Ishikawa (cell line): ENCODE measurements at regions not wholly inside any gene's neighbourhood (a gene's known extent, or its start where the extent isn't known, plus 50 kb on each side); places are given as distances from the start of the nearest gene placed in this dataset.

Source experiments
- CEBPB ChIP-seq: IDR thresholded peaks from 2 replicates; pipeline ENCODE4 v1.6.1; 2012
- CREB1 ChIP-seq: IDR thresholded peaks from 2 replicates; pipeline ENCODE4 v1.6.1; 2012; ENCODE audit warnings: low read depth
- EGR1 ChIP-seq: IDR thresholded peaks from 2 replicates; pipeline ENCODE4 v1.6.1; 2012
- EP300 ChIP-seq: IDR thresholded peaks from 2 replicates; pipeline ENCODE4 v1.6.1; 2012; ENCODE audit warnings: borderline replicate concordance
- FOXM1 ChIP-seq: IDR thresholded peaks from 2 replicates; pipeline ENCODE4 v1.6.1; 2012; ENCODE audit warnings: low read depth, borderline replicate concordance
- NFIC ChIP-seq: IDR thresholded peaks from 2 replicates; pipeline ENCODE4 v1.6.1; 2012
- RAD21 ChIP-seq: IDR thresholded peaks from 2 replicates; pipeline ENCODE4 v1.6.1; 2012; ENCODE audit warnings: low read depth
- TAF1 ChIP-seq: IDR thresholded peaks from 2 replicates; pipeline ENCODE4 v1.6.1; 2012; ENCODE audit warnings: low read depth, mild to moderate bottlenecking
- TCF12 ChIP-seq: IDR thresholded peaks from 2 replicates; pipeline ENCODE4 v1.6.1; 2012; ENCODE audit warnings: low read depth
- TEAD4 ChIP-seq: IDR thresholded peaks from 2 replicates; pipeline ENCODE4 v1.6.1; 2012
- USF1 ChIP-seq: IDR thresholded peaks from 2 replicates; pipeline ENCODE4 v1.6.1; 2012
- YY1 ChIP-seq: IDR thresholded peaks from 2 replicates; pipeline ENCODE4 v1.6.1; 2012; ENCODE audit warnings: low read depth
- ZBTB7A ChIP-seq: IDR thresholded peaks from 2 replicates; pipeline ENCODE4 v1.6.1; 2012; ENCODE audit warnings: low read depth
- TF ChIP-seq, protein P1 (sequence below): IDR thresholded peaks from 2 replicates; pipeline ENCODE4 v1.6.1; 2012; ENCODE audit warnings: low read depth, mild to moderate bottlenecking
- TF ChIP-seq, protein P2 (sequence below): IDR thresholded peaks from 2 replicates; pipeline ENCODE4 v1.6.1; 2012

DNA sequence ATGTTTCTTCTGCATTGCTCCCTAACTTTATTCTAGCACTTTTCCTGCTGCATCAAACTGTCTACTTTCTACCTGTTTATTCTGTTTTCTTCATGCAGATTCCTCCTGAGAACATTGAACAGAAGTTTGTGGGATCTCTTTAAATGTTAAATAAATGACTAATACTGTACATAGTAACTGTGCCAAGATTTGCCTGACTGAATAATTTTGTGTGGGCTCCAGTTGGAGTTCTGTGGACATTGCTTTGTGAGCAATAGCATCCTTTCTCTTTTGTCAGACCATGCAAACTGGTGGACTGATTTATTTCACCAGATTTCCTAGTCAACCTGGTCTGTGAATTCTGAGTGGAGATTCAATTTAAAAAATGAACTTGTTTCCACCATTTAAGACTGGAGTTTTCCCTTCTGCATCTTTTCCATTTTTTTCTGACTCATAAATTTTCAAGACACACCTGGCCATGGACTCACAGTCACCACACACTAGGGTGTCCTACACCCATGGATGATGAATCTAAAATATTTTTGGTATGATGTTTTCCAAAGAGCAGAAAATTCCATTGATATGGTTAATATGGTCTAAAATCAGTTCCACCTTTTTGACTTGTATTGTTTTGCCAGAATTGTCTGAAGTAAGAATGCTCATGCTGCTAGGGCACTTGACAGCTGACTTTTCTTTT, 140.7 kb upstream of the SPAG17 start:
- TF ChIP-seq EP300 (no peak), FOXM1 (no peak), TAF1 (no peak), USF1 (no peak), CREB1 (no peak), YY1 (no peak), TCF12 (no peak), TEAD4 (no peak), NFIC (no peak), ZBTB7A (no peak), EGR1 (no peak), CEBPB (no peak), RAD21 (no peak)
- TF ChIP-seq, protein P1, sequence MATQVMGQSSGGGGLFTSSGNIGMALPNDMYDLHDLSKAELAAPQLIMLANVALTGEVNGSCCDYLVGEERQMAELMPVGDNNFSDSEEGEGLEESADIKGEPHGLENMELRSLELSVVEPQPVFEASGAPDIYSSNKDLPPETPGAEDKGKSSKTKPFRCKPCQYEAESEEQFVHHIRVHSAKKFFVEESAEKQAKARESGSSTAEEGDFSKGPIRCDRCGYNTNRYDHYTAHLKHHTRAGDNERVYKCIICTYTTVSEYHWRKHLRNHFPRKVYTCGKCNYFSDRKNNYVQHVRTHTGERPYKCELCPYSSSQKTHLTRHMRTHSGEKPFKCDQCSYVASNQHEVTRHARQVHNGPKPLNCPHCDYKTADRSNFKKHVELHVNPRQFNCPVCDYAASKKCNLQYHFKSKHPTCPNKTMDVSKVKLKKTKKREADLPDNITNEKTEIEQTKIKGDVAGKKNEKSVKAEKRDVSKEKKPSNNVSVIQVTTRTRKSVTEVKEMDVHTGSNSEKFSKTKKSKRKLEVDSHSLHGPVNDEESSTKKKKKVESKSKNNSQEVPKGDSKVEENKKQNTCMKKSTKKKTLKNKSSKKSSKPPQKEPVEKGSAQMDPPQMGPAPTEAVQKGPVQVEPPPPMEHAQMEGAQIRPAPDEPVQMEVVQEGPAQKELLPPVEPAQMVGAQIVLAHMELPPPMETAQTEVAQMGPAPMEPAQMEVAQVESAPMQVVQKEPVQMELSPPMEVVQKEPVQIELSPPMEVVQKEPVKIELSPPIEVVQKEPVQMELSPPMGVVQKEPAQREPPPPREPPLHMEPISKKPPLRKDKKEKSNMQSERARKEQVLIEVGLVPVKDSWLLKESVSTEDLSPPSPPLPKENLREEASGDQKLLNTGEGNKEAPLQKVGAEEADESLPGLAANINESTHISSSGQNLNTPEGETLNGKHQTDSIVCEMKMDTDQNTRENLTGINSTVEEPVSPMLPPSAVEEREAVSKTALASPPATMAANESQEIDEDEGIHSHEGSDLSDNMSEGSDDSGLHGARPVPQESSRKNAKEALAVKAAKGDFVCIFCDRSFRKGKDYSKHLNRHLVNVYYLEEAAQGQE, result no peak
- TF ChIP-seq, protein P2, sequence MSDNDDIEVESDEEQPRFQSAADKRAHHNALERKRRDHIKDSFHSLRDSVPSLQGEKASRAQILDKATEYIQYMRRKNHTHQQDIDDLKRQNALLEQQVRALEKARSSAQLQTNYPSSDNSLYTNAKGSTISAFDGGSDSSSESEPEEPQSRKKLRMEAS, result no peak

- TF ChIP-seq NFIC (no peak), EP300 (no peak), CEBPB (no peak), TEAD4 (no peak), YY1 (no peak), EGR1 (no peak)
Observed at GRCh38 chr1:118323246-118323645, 138.2 kb upstream of the SPAG17 start.

DNA sequence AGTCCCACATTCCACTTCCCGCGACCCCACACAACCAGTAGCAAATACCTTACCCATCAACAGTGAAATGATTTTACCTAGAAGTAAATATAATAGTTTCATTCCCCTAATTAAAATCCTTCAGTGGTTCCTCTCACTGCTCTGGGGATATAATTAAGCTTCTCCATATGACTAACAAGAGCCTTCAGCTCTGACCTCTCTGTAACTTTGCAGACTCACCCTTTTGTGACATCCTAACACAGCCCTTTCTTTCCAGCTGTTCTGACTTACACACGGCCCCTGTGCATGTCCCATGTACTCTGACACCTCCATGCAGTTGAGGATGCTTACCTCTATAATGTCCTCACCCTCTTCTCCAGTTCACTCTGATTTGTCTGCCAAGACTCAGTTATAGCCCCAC, 137.3 kb upstream of the SPAG17 start:
- TF ChIP-seq CEBPB (no peak), TCF12 (no peak), EGR1 (no peak), TEAD4 (no peak), YY1 (no peak), RAD21 (no peak), EP300 (no peak), FOXM1 (no peak), USF1 (no peak), CREB1 (no peak)
- TF ChIP-seq, protein P1, result no peak
- TF ChIP-seq, protein P2, result no peak

DNA sequence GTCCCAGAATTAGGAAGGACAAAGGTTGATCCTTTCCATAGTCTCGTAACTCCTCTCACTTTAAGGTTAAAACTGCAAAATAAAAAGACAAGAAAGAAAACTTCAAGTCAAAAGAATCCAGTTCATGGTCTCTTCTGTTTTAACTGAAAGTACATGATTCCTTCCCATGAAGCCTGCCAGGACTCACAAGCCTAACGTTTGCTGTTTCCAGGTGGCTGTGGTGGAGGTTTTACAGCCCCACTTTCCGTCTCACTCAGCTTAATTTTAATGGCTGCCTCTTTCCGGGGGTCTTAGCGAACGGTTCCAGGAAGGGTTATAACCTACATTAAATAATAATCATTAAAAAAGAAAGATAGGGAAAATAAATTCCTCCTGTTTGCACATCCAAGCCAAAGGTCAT, 136.8 kb upstream of the SPAG17 start:
- TF ChIP-seq EP300, result no peak
- no peak for TF ChIP-seq CEBPB
- no peak for TF ChIP-seq NFIC
- TF ChIP-seq, protein P1, result no peak
- TF ChIP-seq ZBTB7A, result no peak
- no peak for TF ChIP-seq YY1
- TF ChIP-seq CREB1, result no peak
- no peak for TF ChIP-seq RAD21
- TF ChIP-seq, protein P2, result no peak
- no peak for TF ChIP-seq TEAD4
- no peak for TF ChIP-seq EGR1
- no peak for TF ChIP-seq FOXM1
- no peak for TF ChIP-seq TCF12
- TF ChIP-seq TAF1, result no peak
- TF ChIP-seq USF1, result no peak
